HG02623 (cell line): ENCODE measurements at regions not wholly inside any gene's neighbourhood (a gene's known extent, or its start where the extent isn't known, plus 50 kb on each side); places are given as distances from the start of the nearest gene placed in this dataset.

Experiments used
- ATAC-seq: cut with Tn5 transposase; IDR thresholded peaks from one replicate; pipeline ENCODE4 v1.9.1; 2021; ENCODE audit warnings: moderate library complexity; ENCODE audit not compliant: unreplicated experiment

DNA sequence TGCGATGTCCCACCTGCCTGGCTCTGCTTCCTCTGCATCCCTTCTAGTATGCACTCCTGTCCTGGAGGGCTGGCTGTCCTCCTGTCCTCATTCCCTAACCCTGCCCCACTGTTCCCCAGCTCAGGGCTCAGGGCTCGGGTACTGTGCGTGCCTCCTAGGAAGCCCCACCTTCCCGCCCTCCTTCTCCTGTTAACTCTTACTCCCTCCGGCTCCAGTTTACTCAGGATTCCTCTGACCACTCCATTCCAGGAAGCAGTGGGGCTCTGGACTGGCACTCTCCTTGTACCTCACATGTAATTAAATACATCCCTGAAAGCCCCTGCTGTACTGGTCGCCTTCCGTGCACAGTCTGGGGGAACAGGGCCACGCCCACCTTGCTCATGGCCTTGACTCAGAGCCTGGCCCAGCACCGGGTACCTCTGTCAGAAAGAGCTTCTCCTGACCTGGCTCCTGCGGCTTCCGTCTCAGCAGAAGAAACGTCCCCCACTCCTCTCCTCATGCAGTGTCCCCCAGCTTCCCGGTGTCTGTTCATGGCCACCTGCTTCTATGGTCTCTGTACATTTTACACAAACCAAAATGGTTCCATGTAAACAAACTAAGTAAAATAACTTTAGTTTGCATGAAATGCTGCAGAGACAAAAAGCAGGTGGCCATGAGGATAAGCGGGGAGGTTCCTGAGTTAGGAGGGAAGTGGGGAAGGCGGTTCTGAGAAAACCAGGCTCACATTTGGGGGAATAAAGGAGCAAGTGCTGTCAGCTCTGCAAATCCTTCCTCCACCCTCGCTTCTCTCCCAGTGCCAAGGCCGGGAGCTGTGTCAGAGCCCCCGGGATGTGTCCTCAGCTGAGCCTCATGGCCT is 445.9 kb downstream of the BRD1 start:
- ATAC-seq, result no peak

- no peak for ATAC-seq
Observed at GRCh38 chr22:49380828-49381114, 446.9 kb downstream of the BRD1 start.

- ATAC-seq, result no peak
Observed at GRCh38 chr22:49380095-49380827, 447.4 kb downstream of the BRD1 start.

- ATAC-seq, result no peak
Observed at GRCh38 chr22:49377306-49377705, 450.4 kb downstream of the BRD1 start.

- ATAC-seq, result no peak
Observed at GRCh38 chr22:49373801-49374226, 453.9 kb downstream of the BRD1 start.

GRCh38 chr22:49373289-49373666 is 454.4 kb downstream of the BRD1 start:
- no peak for ATAC-seq

DNA sequence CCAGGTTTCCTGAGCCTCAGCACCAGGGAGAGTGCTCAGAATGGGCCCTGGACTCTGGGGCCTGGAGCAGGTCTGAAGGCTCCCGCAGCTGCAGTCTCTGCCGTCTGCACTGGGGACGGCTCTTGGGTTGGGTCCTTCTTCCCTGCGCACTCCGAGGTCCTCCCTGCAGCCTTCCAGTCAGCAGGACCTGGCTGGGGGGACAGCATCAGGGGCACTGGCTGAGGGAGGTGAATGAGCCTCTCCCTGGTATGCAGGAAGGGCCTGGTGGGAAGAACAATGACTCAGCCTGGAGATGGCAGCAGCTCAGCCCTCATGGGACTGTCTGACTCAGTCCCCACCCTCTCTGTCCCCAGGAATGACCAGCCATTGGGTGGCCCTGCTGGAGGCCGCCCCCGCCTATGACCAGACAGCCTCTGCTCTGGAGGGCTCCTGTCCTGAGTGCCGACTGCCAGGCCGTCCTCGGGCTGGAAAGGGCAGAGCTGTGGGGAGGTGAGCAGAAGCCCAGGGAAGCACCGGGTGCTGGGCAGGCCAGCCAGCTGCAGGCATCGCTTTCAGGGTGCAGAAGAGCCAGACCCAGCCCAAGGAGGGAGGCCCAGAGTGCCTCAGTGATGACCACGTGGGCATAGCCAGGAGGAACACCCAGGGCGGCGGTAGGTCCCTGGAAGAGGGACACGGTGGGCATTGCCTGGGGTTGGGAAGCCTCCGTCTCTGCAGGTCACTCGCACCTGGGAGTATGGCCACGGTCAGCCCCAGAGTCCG is 455.0 kb downstream of the BRD1 start:
- no peak for ATAC-seq

DNA sequence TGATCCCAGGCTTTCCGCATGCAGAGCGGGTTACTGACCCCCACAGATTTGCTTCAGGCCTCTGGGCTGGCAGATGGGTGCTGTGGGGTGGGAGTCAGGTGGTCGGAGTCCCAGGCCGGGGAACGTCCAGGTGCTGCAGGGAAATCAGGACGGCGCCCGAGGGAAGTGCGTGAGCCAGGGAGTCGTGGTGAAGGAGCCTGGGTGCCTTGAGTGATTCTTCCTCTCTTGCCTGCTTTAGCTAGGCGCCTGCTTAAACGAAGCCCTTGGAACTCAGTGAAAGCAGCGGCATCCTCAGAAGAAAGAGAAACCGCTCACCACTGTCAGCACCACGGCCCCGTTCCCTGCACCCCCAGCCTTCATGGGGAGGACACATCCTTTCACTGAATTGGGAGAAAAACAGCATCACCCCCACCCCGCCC is 455.6 kb downstream of the BRD1 start:
- ATAC-seq, result no peak

- ATAC-seq, result no peak
Observed at GRCh38 chr22:49371325-49372110, 456.2 kb downstream of the BRD1 start.

GRCh38 chr22:49370627-49371301 is 456.9 kb downstream of the BRD1 start:
- ATAC-seq, result no peak

GRCh38 chr22:49369726-49370626 is 457.7 kb downstream of the BRD1 start:
- ATAC-seq, result no peak

DNA sequence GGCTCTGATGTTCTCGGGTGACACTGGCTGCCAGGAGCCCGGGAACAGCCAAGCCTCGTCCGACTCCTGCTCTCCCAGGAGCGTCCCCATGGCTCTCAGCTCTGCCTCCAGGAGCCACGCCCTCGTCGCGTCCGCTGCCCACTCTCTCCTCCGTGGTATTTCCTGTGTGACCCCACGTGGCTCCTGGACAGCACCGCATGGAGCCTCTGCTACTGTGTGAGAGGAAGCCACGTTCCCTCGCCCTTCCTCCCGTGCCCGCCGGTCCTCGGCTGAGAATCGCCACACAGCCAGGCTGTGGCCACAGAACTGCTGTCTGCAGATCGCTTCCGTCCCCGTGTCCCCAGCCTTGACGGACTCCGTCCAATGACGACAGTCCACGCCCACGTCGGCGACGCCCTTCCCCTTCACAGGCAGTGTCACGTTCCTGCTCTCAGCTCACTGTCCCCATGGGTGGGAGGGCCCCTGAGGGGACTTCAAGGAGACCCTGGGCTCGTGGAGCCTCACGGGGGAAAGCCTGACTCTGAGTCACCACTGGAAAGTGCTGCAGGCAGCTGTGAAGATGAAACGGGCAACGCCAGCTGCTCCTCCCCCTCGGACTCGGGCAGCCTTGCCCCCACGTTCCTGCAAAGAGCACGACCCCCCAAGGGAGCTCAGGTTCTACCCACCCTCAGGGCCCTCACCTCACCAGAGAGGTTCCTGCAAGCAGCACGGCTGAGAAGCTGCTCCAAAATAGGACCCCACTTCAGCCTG is 458.5 kb downstream of the BRD1 start:
- ATAC-seq, result no peak

GRCh38 chr22:49368221-49368975 is 459.3 kb downstream of the BRD1 start:
- no peak for ATAC-seq

DNA sequence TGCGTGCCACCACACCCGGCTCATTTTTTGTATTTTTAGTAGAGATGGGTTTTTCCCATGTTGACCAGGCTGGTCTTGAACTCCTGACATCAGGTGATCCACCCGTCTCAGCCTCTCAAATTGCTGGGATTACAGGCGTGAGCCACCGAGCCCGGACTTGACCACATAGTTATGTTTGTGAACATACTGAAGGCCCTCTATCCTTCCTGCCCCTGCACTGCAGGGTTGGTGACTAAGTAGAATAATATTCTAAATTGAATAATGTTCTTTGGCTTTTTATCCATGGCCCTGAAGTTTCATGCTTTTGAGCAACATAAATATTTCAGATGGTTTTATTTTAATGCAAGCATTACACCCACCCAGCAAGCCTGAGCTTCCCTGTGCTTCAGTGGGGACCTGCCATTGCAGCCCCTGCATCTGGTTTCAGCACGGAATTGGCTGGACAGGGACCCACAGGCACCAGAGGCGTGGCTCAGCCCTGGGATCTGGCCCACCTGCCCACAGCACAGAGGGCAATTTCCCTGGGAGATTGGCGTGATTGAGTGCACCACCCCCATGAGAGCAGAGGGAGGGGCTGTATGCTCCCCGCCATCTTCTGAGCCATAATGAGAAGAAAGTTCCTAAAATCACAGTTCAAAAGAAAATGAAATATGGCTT is 460.5 kb downstream of the BRD1 start:
- ATAC-seq, result no peak

DNA sequence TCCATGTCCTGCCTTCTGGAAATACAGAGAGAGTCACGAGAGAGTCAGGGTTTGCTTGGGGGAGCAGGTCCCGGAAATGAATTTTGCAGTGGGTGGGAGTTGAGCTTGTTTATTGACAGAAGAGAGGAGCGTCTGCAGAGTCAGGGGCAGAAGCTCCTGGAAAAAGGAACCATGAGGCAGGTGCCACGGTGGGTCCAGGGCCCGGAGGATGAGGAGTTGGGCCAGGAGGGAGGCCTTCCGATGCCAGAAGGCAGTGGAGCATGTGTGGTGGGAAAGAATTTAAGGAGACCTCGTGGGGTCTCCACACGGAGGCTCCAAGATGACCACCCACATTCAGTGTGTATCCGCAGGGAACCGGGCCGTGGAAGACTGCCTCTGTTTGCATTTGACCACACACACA is 461.2 kb downstream of the BRD1 start:
- no peak for ATAC-seq

DNA sequence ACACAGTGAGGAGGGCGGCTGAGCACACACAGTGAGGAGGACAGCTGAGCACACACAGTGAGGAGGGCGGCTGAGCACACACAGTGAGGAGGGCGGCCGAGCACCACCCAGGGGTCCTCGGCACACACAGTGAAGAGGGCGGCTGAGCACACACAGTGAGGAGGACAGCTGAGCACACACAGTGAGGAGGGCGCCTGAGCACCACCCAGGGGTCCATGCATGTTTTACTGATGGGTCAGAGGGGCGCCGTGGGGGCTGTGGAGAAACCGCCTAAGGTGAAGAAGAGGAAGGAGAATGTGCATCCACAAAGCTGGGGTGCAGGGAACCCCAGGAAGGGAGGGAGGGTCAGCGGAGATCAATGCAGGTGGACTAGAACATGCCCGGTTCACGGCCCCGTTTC is 461.8 kb downstream of the BRD1 start:
- no peak for ATAC-seq

DNA sequence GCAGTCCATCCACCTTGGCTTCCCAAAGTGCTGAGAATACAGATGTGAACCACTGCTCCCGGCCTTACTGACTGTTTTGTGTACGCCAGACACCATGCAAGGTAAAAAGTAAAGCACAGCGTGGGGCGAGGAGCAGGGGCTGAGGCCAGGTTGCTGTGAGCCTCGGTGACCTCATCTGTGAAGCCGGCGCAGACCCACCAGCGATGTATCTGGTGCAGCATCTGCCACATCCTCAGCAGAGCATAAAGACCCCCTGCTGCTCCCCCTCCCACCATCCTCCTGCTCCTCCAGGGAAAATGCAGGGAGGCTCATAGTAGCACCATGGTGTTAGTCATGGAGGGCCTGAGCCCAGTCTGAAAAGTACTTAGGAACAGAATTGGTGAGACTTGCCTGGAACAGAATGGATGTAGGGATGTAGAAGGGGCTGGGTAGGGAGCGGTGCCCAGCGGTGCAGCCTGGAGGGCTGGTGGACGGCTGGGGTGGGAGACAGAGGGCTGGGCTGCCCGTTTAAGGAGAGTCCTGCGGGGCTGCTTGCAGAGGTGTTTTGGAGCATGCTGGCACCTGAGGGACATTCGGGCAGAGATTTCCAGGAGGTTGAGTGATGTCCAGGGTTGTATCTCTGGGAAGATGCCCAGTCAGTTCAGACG is 462.4 kb downstream of the BRD1 start:
- no peak for ATAC-seq
